ENCODE measurements at regions not wholly inside any gene's neighbourhood (a gene's known extent, or its start where the extent isn't known, plus 50 kb on each side); places are given as distances from the start of the nearest gene placed in this dataset.
A peak's percentile ranks its signal among the peaks of the same experiment; 100 is the strongest.

- in situ Hi-C loops (cut with MboI): no loop called here
- no peaks in the 10 kb centered on the region for H3K9me3 ChIP-seq (ENCODE audit: low read depth)
- WGBS, 2 experiments (ENCODE audit: low coverage in 1 of 2, low lambda C conversion rate in 2 of 2, missing lambda C conversion rate in 2 of 2): 85 to 86% methylated on average over 2 of the region's 2 CpGs
- H3K27me3 ChIP-seq (replicated peaks; ENCODE audit: insufficient read depth): no peaks in the 10 kb centered on the region
- no peak for DNase-seq
- H3K4me1 ChIP-seq (ENCODE audit: insufficient read depth): peaks cover 17% of the 10 kb centered on the region
- no peaks in the 10 kb centered on the region for H3K36me3 ChIP-seq (ENCODE audit: low read depth)
- H3K27ac ChIP-seq: no peak overlapping the region
- no peak overlapping the region for H3K9ac ChIP-seq
- H3F3A ChIP-seq (ENCODE audit: insufficient read depth): no peaks in the 10 kb centered on the region
- no peaks in the 10 kb centered on the region for H3K79me2 ChIP-seq (ENCODE audit: insufficient read depth)
- H2AFZ ChIP-seq: no peak overlapping the region
- no peaks in the 10 kb centered on the region for H4K20me1 ChIP-seq (ENCODE audit: insufficient read depth)
- TF ChIP-seq EZH2phosphoT487 (IDR thresholded peaks at IDR 0.05; ENCODE audit: insufficient read depth, low read depth) (no peak), EZH2 (IDR thresholded peaks at IDR 0.05; ENCODE audit: insufficient read depth, poor library complexity, severe bottlenecking) (no peak)
- no peak overlapping the region for H3K4me3 ChIP-seq
- H3K4me2 ChIP-seq (ENCODE audit: unreplicated experiment): no peak overlapping the region
- H3K9me2 ChIP-seq (ENCODE audit: insufficient read depth): no peaks in the 10 kb centered on the region
These were observed 274.0 kb upstream of the ADAMTS5 start for GRCh38 chr21:27240839-27241238.

- Histone ChIP-seq H3K27ac (no peak overlapping the region), H2AFZ (no peak overlapping the region), H3F3A (ENCODE audit: insufficient read depth) (no peaks in the 10 kb centered on the region), H3K4me2 (ENCODE audit: unreplicated experiment) (no peak overlapping the region), H3K9me2 (ENCODE audit: insufficient read depth) (no peaks in the 10 kb centered on the region), H3K36me3 (ENCODE audit: low read depth) (no peaks in the 10 kb centered on the region), H3K9me3 (ENCODE audit: low read depth) (no peaks in the 10 kb centered on the region), H3K27me3 (replicated peaks; ENCODE audit: insufficient read depth) (no peaks in the 10 kb centered on the region), H3K79me2 (ENCODE audit: insufficient read depth) (no peaks in the 10 kb centered on the region), H3K4me3 (no peak overlapping the region), H3K4me1 (ENCODE audit: insufficient read depth) (no peaks in the 10 kb centered on the region), H4K20me1 (ENCODE audit: insufficient read depth) (no peaks in the 10 kb centered on the region), H3K9ac (no peak overlapping the region)
- in situ Hi-C loops (cut with MboI): no loop called here
- DNase-seq: no peak
- WGBS, 2 experiments (ENCODE audit: low coverage in 1 of 2, low lambda C conversion rate in 2 of 2, missing lambda C conversion rate in 2 of 2): 97 to 99% methylated on average over 2 of the region's 2 CpGs
- TF ChIP-seq EZH2 (IDR thresholded peaks at IDR 0.05; ENCODE audit: insufficient read depth, poor library complexity, severe bottlenecking) (no peak), EZH2phosphoT487 (IDR thresholded peaks at IDR 0.05; ENCODE audit: insufficient read depth, low read depth) (no peak)
These were observed 266.7 kb upstream of the ADAMTS5 start for GRCh38 chr21:27233514-27234115.

- Histone ChIP-seq H3K9ac (no peak overlapping the region), H3K4me2 (ENCODE audit: unreplicated experiment) (no peak overlapping the region), H3K9me2 (ENCODE audit: insufficient read depth) (no peaks in the 10 kb centered on the region), H2AFZ (no peak overlapping the region), H3K36me3 (ENCODE audit: low read depth) (no peaks in the 10 kb centered on the region), H3K79me2 (ENCODE audit: insufficient read depth) (no peaks in the 10 kb centered on the region), H3K4me3 (no peak overlapping the region), H3K4me1 (ENCODE audit: insufficient read depth) (peaks cover 23% of the 10 kb centered on the region), H4K20me1 (ENCODE audit: insufficient read depth) (no peaks in the 10 kb centered on the region), H3K9me3 (ENCODE audit: low read depth) (no peaks in the 10 kb centered on the region), H3K27me3 (replicated peaks; ENCODE audit: insufficient read depth) (no peaks in the 10 kb centered on the region), H3K27ac (no peak overlapping the region), H3F3A (ENCODE audit: insufficient read depth) (no peaks in the 10 kb centered on the region)
- DNase-seq: no peak
- TF ChIP-seq EZH2phosphoT487 (IDR thresholded peaks at IDR 0.05; ENCODE audit: insufficient read depth, low read depth) (no peak), EZH2 (IDR thresholded peaks at IDR 0.05; ENCODE audit: insufficient read depth, poor library complexity, severe bottlenecking) (no peak)
- WGBS, 2 experiments (ENCODE audit: low coverage in 1 of 2, low lambda C conversion rate in 2 of 2, missing lambda C conversion rate in 2 of 2): 87 to 89% methylated on average over 2 of the region's 2 CpGs
- in situ Hi-C loops (cut with MboI): no loop called here
These were observed 259.1 kb upstream of the ADAMTS5 start for GRCh38 chr21:27225940-27226339.

GRCh38 chr21:27225151-27225550, 258.3 kb upstream of the ADAMTS5 start:
- H3K9ac ChIP-seq: no peak overlapping the region
- peak overlapping the region; percentile 53 for H2AFZ ChIP-seq
- no peaks in the 10 kb centered on the region for H3F3A ChIP-seq (ENCODE audit: insufficient read depth)
- H3K9me3 ChIP-seq (ENCODE audit: low read depth): no peaks in the 10 kb centered on the region
- H3K4me1 ChIP-seq (ENCODE audit: insufficient read depth): peaks cover 23% of the 10 kb centered on the region
- H3K4me3 ChIP-seq: 0 out of 2 replicates have a peak overlapping the region, but pooled peaks have one; percentile 6
- H3K36me3 ChIP-seq (ENCODE audit: low read depth): no peaks in the 10 kb centered on the region
- no peaks in the 10 kb centered on the region for H3K9me2 ChIP-seq (ENCODE audit: insufficient read depth)
- TF ChIP-seq EZH2phosphoT487 (IDR thresholded peaks at IDR 0.05; ENCODE audit: insufficient read depth, low read depth) (no peak), EZH2 (IDR thresholded peaks at IDR 0.05; ENCODE audit: insufficient read depth, poor library complexity, severe bottlenecking) (no peak)
- in situ Hi-C loops (cut with MboI): no loop called here
- H4K20me1 ChIP-seq (ENCODE audit: insufficient read depth): no peaks in the 10 kb centered on the region
- no peaks in the 10 kb centered on the region for H3K79me2 ChIP-seq (ENCODE audit: insufficient read depth)
- peak overlapping the region; percentile 12; the same call in 1 of the 2 replicates for H3K27ac ChIP-seq
- peak overlapping the region; percentile 50 for H3K4me2 ChIP-seq (ENCODE audit: unreplicated experiment)
- DNase-seq: peak; percentile 55
- no peaks in the 10 kb centered on the region for H3K27me3 ChIP-seq (replicated peaks; ENCODE audit: insufficient read depth)

GRCh38 chr21:27224169-27224568, 257.3 kb upstream of the ADAMTS5 start:
- H4K20me1 ChIP-seq (ENCODE audit: insufficient read depth): no peaks in the 10 kb centered on the region
- H2AFZ ChIP-seq: no peak overlapping the region
- H3K36me3 ChIP-seq (ENCODE audit: low read depth): no peaks in the 10 kb centered on the region
- H3K4me3 ChIP-seq: no peak overlapping the region
- no peak for TF ChIP-seq EZH2phosphoT487 (IDR thresholded peaks at IDR 0.05; ENCODE audit: insufficient read depth, low read depth)
- no peak for TF ChIP-seq EZH2 (IDR thresholded peaks at IDR 0.05; ENCODE audit: insufficient read depth, poor library complexity, severe bottlenecking)
- no peak overlapping the region for H3K27ac ChIP-seq
- H3F3A ChIP-seq (ENCODE audit: insufficient read depth): peaks cover 8% of the 10 kb centered on the region; the same call in 1 of the 2 replicates
- no peaks in the 10 kb centered on the region for H3K79me2 ChIP-seq (ENCODE audit: insufficient read depth)
- DNase-seq: no peak
- H3K27me3 ChIP-seq (replicated peaks; ENCODE audit: insufficient read depth): no peaks in the 10 kb centered on the region
- H3K9me3 ChIP-seq (ENCODE audit: low read depth): no peaks in the 10 kb centered on the region
- H3K4me2 ChIP-seq (ENCODE audit: unreplicated experiment): peak overlapping the region; percentile 5
- no peaks in the 10 kb centered on the region for H3K9me2 ChIP-seq (ENCODE audit: insufficient read depth)
- H3K4me1 ChIP-seq (ENCODE audit: insufficient read depth): peaks cover 28% of the 10 kb centered on the region
- in situ Hi-C loops (cut with MboI): no loop called here
- H3K9ac ChIP-seq: no peak overlapping the region

Data from GM23248 (cell line).